Right lobe of liver (tissue), 6 donors: ENCODE measurements at regions not wholly inside any gene's neighbourhood (a gene's known extent, or its start where the extent isn't known, plus 50 kb on each side); places are given as distances from the start of the nearest gene placed in this dataset.
A peak's percentile ranks its signal among the peaks of the same experiment; 100 is the strongest.

Experiments used
- ATAC-seq, 4 donors: fragments of 200-7000 bp; cut with Tn5 transposase; one replicate each; pipeline ENCODE4 v1.9.1; 2020; ENCODE audit warnings: mild to moderate bottlenecking in 4 of 4, moderate library complexity in 4 of 4
- DNase-seq, 3 donors: peaks; one replicate each; pipeline ENCODE4 v3.0.0-alpha.2; 2020
- H3K27ac ChIP-seq, 3 donors: fragments of 200-600 bp; one replicate each; pipeline ENCODE4 v1.8.0; 2022
- H3K27me3 ChIP-seq, 2 donors: fragments of 200-600 bp; one replicate each; pipeline ENCODE4 v1.8.0; 2022
- H3K36me3 ChIP-seq, 4 donors: fragments of 200-600 bp; sonication (generic) in 1 of 4; one replicate each; pipeline versions ENCODE4 v1.5.1 to v1.8.0; 2017 to 2022; ENCODE audit warnings: control low read depth in 1 of 4
- H3K4me1 ChIP-seq, 4 donors: fragments of 200-600 bp; sonication (generic) in 1 of 4; one replicate each; pipeline versions ENCODE4 v1.5.1 to v1.8.0; 2017 to 2022; ENCODE audit warnings: control low read depth in 1 of 4
- H3K4me3 ChIP-seq, 3 donors: fragments of 200-600 bp; one replicate each; pipeline ENCODE4 v1.8.0; 2022
- H3K9me3 ChIP-seq, 4 donors: fragments of 200-600 bp; sonication (generic) in 1 of 4; one replicate each; pipeline versions ENCODE4 v1.5.1 to v1.8.0; 2017 to 2022; ENCODE audit warnings: control low read depth in 1 of 4
- CTCF ChIP-seq, 4 donors: fragments of 200-600 bp in 3 of 4; fragments of 450-650 bp in 1 of 4; IDR thresholded peaks; one replicate each; pipeline versions ENCODE4 v1.5.1 to v1.8.0; 2016 to 2022; ENCODE audit warnings: antibody characterized with exemption in 4 of 4, mild to moderate bottlenecking in 2 of 4
- POLR2A ChIP-seq: fragments of 450-650 bp; IDR thresholded peaks from one replicate; pipeline ENCODE4 v1.6.1; 2017; ENCODE audit warnings: antibody characterized with exemption, mild to moderate bottlenecking
- WGBS: methylation state at CpG from one replicate; pipeline ENCODE4 v1.1.6; 2018; ENCODE audit warnings: low coverage, low lambda C conversion rate; ENCODE audit not compliant: insufficient coverage; ENCODE audit errors: missing lambda C conversion rate; 5-methylcytosine and 5-hydroxymethylcytosine counted together
- intact Hi-C, 2 donors: fragments of 100-400 bp; cut with DNase I; formaldehyde crosslinking; loops; one replicate each; pipeline versions ENCODE4 v1.11.2 to v1.14.1; 2022
- donor health status: DM: no; HTN: yes; CAD: no.
- donor health status: DM: no; HTN: no; CAD: no.
- donor health status: DM: no; HTN: no; CAD: no.
- donor health status: DM: no; HTN: yes; CAD: no.
- donor health status: DM: no; HTN: yes; CAD: no.

DNA sequence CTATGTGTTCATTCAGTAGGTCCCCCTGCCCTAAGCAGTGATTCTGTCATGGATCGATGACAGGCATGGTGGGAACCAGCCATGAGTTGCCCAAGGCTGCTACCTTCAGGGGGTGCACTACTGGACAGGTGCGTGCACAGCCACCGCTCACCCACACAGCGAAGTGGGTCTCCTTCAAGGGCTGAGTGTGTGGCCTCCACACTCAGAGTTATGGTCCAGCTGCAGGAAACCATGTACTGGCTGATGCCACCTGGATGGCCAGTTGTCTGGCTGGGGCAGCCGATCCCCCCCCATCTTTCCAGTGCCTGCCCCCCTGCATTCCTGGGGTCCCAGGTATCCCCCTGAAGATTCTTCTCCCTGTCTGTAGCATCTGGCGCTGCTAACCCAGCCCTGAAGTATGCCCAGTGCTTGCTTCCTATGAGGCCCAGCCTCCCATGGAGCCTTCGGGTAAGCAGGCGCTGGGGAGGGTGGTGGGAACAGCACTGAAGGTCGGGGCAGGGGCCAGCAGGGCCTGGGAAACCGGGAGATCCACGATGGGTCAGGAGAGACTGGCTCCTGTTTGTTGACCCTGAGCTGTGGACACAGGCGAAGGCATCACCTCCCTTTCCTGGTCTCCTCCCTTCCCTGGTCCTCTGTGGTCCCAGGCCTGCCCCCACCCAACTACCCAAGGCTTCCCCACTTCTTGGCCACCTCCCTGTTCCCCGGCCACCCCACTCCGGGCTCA, 106.0 kb downstream of the VEGFA start:
- Histone ChIP-seq H3K36me3 (no peaks in the 10 kb centered on the region), H3K27me3 (no peaks in the 10 kb centered on the region), H3K4me1 (peaks cover 0 to 7% (median 0%) of the 10 kb centered on the region in 4 donors), H3K9me3 (no peaks in the 10 kb centered on the region), H3K27ac (no peak overlapping the region), H3K4me3 (no peak overlapping the region)
- no peak for ATAC-seq
- no peak for DNase-seq
- 91% methylated on average over 4 of the region's 14 CpGs for WGBS
- intact Hi-C loops, result no loop called here
- TF ChIP-seq CTCF (IDR thresholded peaks at IDR 0.05) (no peak), POLR2A (no peak)

- ATAC-seq, result no peak
- intact Hi-C loops, result no loop called here
- TF ChIP-seq CTCF (IDR thresholded peaks at IDR 0.05), result no peak
- no peak for TF ChIP-seq POLR2A
- WGBS, result 86% methylated on average over 2 of the region's 4 CpGs
- no peaks in the 10 kb centered on the region for H3K27me3 ChIP-seq
- H3K4me1 ChIP-seq, result peaks cover 0 to 7% (median 0%) of the 10 kb centered on the region in 4 donors
- no peaks in the 10 kb centered on the region for H3K36me3 ChIP-seq
- H3K27ac ChIP-seq, result no peak overlapping the region
- no peak overlapping the region for H3K4me3 ChIP-seq
- no peaks in the 10 kb centered on the region for H3K9me3 ChIP-seq
- DNase-seq, result no peak
Measured at GRCh38 chr6:43874814-43875590, 105.0 kb downstream of the VEGFA start.

GRCh38 chr6:43873806-43874714, 104.0 kb downstream of the VEGFA start:
- intact Hi-C loops, result no loop called here
- WGBS, result 56% methylated on average over 3 of the region's 3 CpGs
- H3K27me3 ChIP-seq, result no peaks in the 10 kb centered on the region
- no peaks in the 10 kb centered on the region for H3K36me3 ChIP-seq
- peak in 3 of 4 donors; percentile 15 to 38 (median 32) for ATAC-seq
- H3K4me3 ChIP-seq, result no peak overlapping the region
- no peaks in the 10 kb centered on the region for H3K9me3 ChIP-seq
- no peak for DNase-seq
- peaks cover 0 to 7% (median 0%) of the 10 kb centered on the region in 4 donors for H3K4me1 ChIP-seq
- no peak overlapping the region for H3K27ac ChIP-seq
- no peak for TF ChIP-seq POLR2A

DNA sequence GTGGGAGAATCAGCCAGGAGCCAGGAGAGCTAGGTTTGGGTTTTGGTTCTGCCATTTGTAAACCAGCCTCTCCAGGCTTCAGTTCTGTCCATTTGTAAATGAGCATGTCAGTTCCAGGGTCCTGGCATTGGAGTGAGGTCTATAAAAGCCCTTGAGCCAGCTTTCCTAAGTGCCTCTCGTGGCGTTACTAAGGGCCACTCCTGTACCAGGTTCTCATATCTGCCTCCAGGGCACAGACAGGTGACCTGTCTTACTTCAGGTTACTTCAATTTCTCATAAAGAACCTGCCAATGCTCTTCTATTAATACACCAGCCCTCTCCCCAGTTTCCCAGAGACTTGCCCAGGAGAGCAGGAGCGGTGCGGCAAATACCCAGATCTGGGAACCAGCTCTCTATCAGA, 101.9 kb downstream of the VEGFA start:
- ATAC-seq (no peak), DNase-seq (no peak)
- no peak for TF ChIP-seq POLR2A
- no peak for TF ChIP-seq CTCF (IDR thresholded peaks at IDR 0.05)
- H3K36me3 ChIP-seq, result no peaks in the 10 kb centered on the region
- no peaks in the 10 kb centered on the region for H3K27me3 ChIP-seq
- H3K27ac ChIP-seq, result no peak overlapping the region
- H3K9me3 ChIP-seq, result no peaks in the 10 kb centered on the region
- no peak overlapping the region for H3K4me3 ChIP-seq
- peaks cover 0 to 7% (median 0%) of the 10 kb centered on the region in 4 donors for H3K4me1 ChIP-seq
- 94% methylated on average over 2 of the region's 4 CpGs for WGBS
- intact Hi-C loops, result no loop called here
